Panc1 (cell line): ENCODE measurements at regions not wholly inside any gene's neighbourhood (a gene's known extent, or its start where the extent isn't known, plus 50 kb on each side); places are given as distances from the start of the nearest gene placed in this dataset.

ENCODE experiments used
- ATAC-seq: fragments of 200-7000 bp; cut with Tn5 transposase; 2 replicates; pipeline ENCODE4 v1.9.1; 2020; ENCODE audit warnings: mild to moderate bottlenecking, moderate library complexity
- BruUV-seq: library from RNA; stranded (reverse); fragments of 400-500 nt; replicated peaks from 2 replicates; lab custom pipeline; 2021; lab: Mats Ljungman, UMichigan
- CTCF ChIA-PET: fragments of 300-600 bp; sonication (Branson Sonifier 250); formaldehyde crosslinking; loops from one replicate; lab custom pipeline; 2022; ENCODE audit warnings: antibody characterized with exemption; lab: Charles Lee
- POLR2A ChIA-PET: fragments of 300-600 bp; sonication (Branson Sonifier 250); formaldehyde crosslinking; loops from one replicate; lab custom pipeline; 2022; ENCODE audit warnings: antibody characterized with exemption; lab: Charles Lee
- DNase-seq: peaks from one replicate; pipeline ENCODE4 v3.0.0-alpha.2; 2010; ENCODE audit warnings: low read depth, low spot score
- H3K27ac ChIP-seq: 2 replicates; pipeline ENCODE4 v1.5.1; 2011; ENCODE audit warnings: mild to moderate bottlenecking, low read length, inconsistent platforms
- H3K27me3 ChIP-seq: fragments of 200-500 bp; sonication (Bioruptor generic); 2 replicates; pipeline ENCODE4 v1.6.0; 2014; ENCODE audit warnings: low read length, inconsistent platforms; ENCODE audit not compliant: control insufficient read depth, insufficient read depth
- H3K36me3 ChIP-seq: fragments of 200-500 bp; sonication (Bioruptor generic); 2 replicates; pipeline ENCODE4 v1.5.1; 2014; ENCODE audit warnings: inconsistent platforms, mild to moderate bottlenecking, low read length, moderate library complexity; ENCODE audit not compliant: control insufficient read depth, insufficient read depth
- H3K4me1 ChIP-seq: 2 replicates; pipeline ENCODE4 v1.5.1; 2011; ENCODE audit warnings: inconsistent platforms, mild to moderate bottlenecking, low read length, moderate library complexity; ENCODE audit not compliant: control insufficient read depth, insufficient read depth
- H3K4me3 ChIP-seq, 2 experiments: 2 replicates each; pipeline ENCODE4 v1.5.1; 2011 to 2012; ENCODE audit warnings: low read depth in 2 of 2, low read length in 2 of 2, mild to moderate bottlenecking in 2 of 2, inconsistent platforms in 1 of 2, moderate library complexity in 1 of 2
- H3K9me3 ChIP-seq: fragments of 200-500 bp; sonication (Bioruptor generic); 2 replicates; pipeline ENCODE4 v1.5.1; 2014; ENCODE audit warnings: low read depth, mild to moderate bottlenecking, inconsistent platforms, low read length, moderate library complexity; ENCODE audit not compliant: control insufficient read depth, insufficient read depth
- POLR2AphosphoS5 ChIP-seq: IDR thresholded peaks from 2 replicates; pipeline ENCODE4 v1.6.1; 2012; ENCODE audit warnings: mild to moderate bottlenecking, low read depth, low read length, moderate library complexity
- REST ChIP-seq, 2 experiments: IDR thresholded peaks; 2 replicates each; pipeline ENCODE4 v1.6.1; 2011 to 2012; ENCODE audit warnings: low read depth in 2 of 2, control low read depth in 1 of 2, low read length in 1 of 2, mild to moderate bottlenecking in 1 of 2, moderate library complexity in 1 of 2; ENCODE audit not compliant: insufficient read depth in 1 of 2
- SIN3A ChIP-seq: IDR thresholded peaks from 2 replicates; pipeline ENCODE4 v1.6.1; 2012; ENCODE audit warnings: low read depth, mild to moderate bottlenecking, low read length, moderate library complexity, borderline replicate concordance; ENCODE audit not compliant: insufficient read depth
- TCF7L2 ChIP-seq: IDR thresholded peaks from 2 replicates; pipeline ENCODE4 v1.6.1; 2011; ENCODE audit warnings: mild to moderate bottlenecking, low read depth, low read length, inconsistent platforms
- in situ Hi-C: cut with HindIII; loops from 2 replicates; pipeline ENCODE4 v1.10.0; 2016; ENCODE audit warnings: low sequenced_read_pairs, low pct_unique_long_range_greater_than_20kb
- intact Hi-C: fragments of 100-400 bp; cut with micrococcal nuclease; formaldehyde crosslinking; loops from one replicate; pipeline ENCODE4 v1.10.0; 2022; ENCODE audit not compliant: unreplicated experiment
- TF ChIP-seq, protein P1 (sequence below): fragments of 450-650 bp; IDR thresholded peaks from 2 replicates; pipeline ENCODE4 v1.5.1; 2017; ENCODE audit warnings: mild to moderate bottlenecking

DNA sequence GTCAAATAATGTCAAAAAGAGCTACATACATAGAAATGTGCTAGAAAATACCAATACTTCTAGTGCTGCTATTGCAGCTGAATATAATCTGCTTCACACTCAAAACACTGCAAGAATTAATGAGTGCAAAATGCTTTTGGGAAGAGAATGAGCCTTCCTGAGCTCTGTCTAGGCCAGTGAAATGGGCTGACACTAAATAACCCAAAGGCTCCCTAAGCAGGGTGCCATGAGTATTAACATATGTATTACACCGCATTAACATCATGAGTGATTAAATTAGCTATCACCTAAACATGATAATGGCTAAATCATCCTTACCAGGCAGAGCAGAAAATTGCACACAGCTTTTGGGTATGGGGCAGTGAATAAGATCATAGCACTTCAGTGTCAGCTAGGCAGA, 806.3 kb upstream of the NECTIN3 start:
- in situ Hi-C loops: no loop called here
- no peak for TF ChIP-seq POLR2AphosphoS5
- TF ChIP-seq SIN3A: no peak
- TF ChIP-seq REST (IDR thresholded peaks at IDR 0.05; ENCODE audit: insufficient read depth in 1 of 2, low read depth in 2 of 2, low read length in 1 of 2): no peak
- no peak for TF ChIP-seq TCF7L2
- TF ChIP-seq, protein P1, sequence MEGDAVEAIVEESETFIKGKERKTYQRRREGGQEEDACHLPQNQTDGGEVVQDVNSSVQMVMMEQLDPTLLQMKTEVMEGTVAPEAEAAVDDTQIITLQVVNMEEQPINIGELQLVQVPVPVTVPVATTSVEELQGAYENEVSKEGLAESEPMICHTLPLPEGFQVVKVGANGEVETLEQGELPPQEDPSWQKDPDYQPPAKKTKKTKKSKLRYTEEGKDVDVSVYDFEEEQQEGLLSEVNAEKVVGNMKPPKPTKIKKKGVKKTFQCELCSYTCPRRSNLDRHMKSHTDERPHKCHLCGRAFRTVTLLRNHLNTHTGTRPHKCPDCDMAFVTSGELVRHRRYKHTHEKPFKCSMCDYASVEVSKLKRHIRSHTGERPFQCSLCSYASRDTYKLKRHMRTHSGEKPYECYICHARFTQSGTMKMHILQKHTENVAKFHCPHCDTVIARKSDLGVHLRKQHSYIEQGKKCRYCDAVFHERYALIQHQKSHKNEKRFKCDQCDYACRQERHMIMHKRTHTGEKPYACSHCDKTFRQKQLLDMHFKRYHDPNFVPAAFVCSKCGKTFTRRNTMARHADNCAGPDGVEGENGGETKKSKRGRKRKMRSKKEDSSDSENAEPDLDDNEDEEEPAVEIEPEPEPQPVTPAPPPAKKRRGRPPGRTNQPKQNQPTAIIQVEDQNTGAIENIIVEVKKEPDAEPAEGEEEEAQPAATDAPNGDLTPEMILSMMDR: no peak
- ATAC-seq (no peak), DNase-seq (no peak)
- no peak overlapping the region for H3K27ac ChIP-seq
- no TSS peak for BruUV-seq
- H3K4me3 ChIP-seq: no peak overlapping the region
- H3K9me3 ChIP-seq: no peaks in the 10 kb centered on the region
- H3K27me3 ChIP-seq: no peaks in the 10 kb centered on the region
- ChIA-PET POLR2A (no interaction called here), CTCF (no interaction called here)
- H3K4me1 ChIP-seq: no peaks in the 10 kb centered on the region
- intact Hi-C loops: no loop called here
- H3K36me3 ChIP-seq: no peaks in the 10 kb centered on the region

DNA sequence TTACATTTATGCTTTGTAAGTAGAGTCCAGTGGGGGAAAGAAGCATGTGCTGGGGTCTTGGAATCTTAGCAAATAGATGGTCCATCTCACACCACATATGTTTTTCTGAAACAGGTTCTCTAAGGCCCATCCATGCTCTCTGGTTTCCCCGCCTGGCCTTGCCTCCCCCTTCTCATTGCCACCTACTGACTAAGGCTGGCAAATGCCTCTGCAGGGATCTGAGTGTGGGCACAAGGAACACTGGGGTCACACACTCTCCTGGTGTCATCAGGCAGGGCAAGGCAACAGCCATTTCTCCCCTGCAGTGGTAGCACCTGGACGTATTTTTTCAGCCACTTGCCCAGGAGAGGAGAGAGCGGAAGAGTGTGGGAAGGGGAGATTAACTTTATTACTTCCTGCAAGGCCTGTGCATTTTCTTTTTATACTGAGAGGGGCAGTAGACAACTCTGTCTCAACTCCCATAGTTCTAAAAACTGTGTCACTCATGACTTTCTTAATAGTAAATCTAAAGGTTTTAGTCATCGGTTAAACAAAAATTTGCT, 804.2 kb upstream of the NECTIN3 start:
- Histone ChIP-seq H3K4me3 (no peak overlapping the region), H3K27me3 (no peaks in the 10 kb centered on the region), H3K36me3 (no peaks in the 10 kb centered on the region), H3K9me3 (no peaks in the 10 kb centered on the region), H3K27ac (no peak overlapping the region), H3K4me1 (no peaks in the 10 kb centered on the region)
- TF ChIP-seq SIN3A (no peak), POLR2AphosphoS5 (no peak), REST (IDR thresholded peaks at IDR 0.05; ENCODE audit: insufficient read depth in 1 of 2, low read depth in 2 of 2, low read length in 1 of 2) (no peak), TCF7L2 (no peak)
- TF ChIP-seq, protein P1: no peak
- in situ Hi-C loops (no loop called here), intact Hi-C loops (no loop called here)
- BruUV-seq: no TSS peak
- ChIA-PET CTCF (no interaction called here), POLR2A (no interaction called here)
- ATAC-seq (no peak), DNase-seq (no peak)
